B cell (primary cell): ENCODE measurements at regions not wholly inside any gene's neighbourhood (a gene's known extent, or its start where the extent isn't known, plus 50 kb on each side); places are given as distances from the start of the nearest gene placed in this dataset.

Experiments used
- CTCF ChIP-seq: fragments of 200-600 bp; IDR thresholded peaks from one replicate; pipeline ENCODE4 v1.8.0; 2022; ENCODE audit warnings: antibody characterized with exemption, mild to moderate bottlenecking
- EZH2 ChIP-seq: IDR thresholded peaks from 2 replicates; pipeline ENCODE4 v1.6.1; 2012; ENCODE audit warnings: borderline replicate concordance, low read depth, mild to moderate bottlenecking, moderate library complexity, low read length; ENCODE audit not compliant: insufficient read depth, poor library complexity, severe bottlenecking

GRCh38 chr3:31438742-31439141 is 94.0 kb upstream of the STT3B start:
- TF ChIP-seq CTCF: no peak
- no peak for TF ChIP-seq EZH2
